Psoas muscle (tissue), 7 donors: ENCODE measurements at regions not wholly inside any gene's neighbourhood (a gene's known extent, or its start where the extent isn't known, plus 50 kb on each side); places are given as distances from the start of the nearest gene placed in this dataset.

ENCODE experiments used
- ATAC-seq, 4 donors: fragments of 200-7000 bp; cut with Tn5 transposase; one replicate each; pipeline ENCODE4 v1.9.1; 2020; ENCODE audit warnings: moderate library complexity in 3 of 4, mild to moderate bottlenecking in 2 of 4
- DNase-seq, 2 donors: peaks; one replicate each; pipeline ENCODE4 v3.0.0-alpha.2; 2020
- H3K27ac ChIP-seq: fragments of 200-600 bp; one replicate; pipeline ENCODE4 v1.8.0; 2022
- H3K27me3 ChIP-seq, 3 donors: fragments of 200-600 bp in 1 of 3; one replicate each; pipeline versions ENCODE4 v1.6.1 to v1.8.0; 2013 to 2022; ENCODE audit warnings: low read length in 2 of 3, mild to moderate bottlenecking in 2 of 3, moderate library complexity in 1 of 3; ENCODE audit not compliant: insufficient read depth in 3 of 3
- H3K36me3 ChIP-seq, 2 donors: fragments of 200-600 bp in 1 of 2; one replicate each; pipeline versions ENCODE4 v1.6.1 to v1.8.0; 2013 to 2022; ENCODE audit warnings: low read depth in 1 of 2, mild to moderate bottlenecking in 1 of 2, moderate library complexity in 1 of 2; ENCODE audit not compliant: insufficient read depth in 1 of 2
- H3K4me1 ChIP-seq: fragments of 200-600 bp; one replicate; pipeline ENCODE4 v1.8.0; 2022
- H3K4me3 ChIP-seq: fragments of 200-600 bp; one replicate; pipeline ENCODE4 v1.8.0; 2022; ENCODE audit warnings: mild to moderate bottlenecking
- H3K9me3 ChIP-seq: fragments of 200-600 bp; one replicate; pipeline ENCODE4 v1.8.0; 2022
- CTCF ChIP-seq: fragments of 200-600 bp; IDR thresholded peaks from one replicate; pipeline ENCODE4 v1.8.0; 2022; ENCODE audit warnings: antibody characterized with exemption
- WGBS, 3 donors: extraction: QIAGEN DNeasy Blood & Tissue Kit; methylation state at CpG; one replicate each; pipeline versions ENCODE4 v1.1.6 to v1.1.7; 2013; 5-methylcytosine and 5-hydroxymethylcytosine counted together
- intact Hi-C, 2 donors: fragments of 100-400 bp; cut with DNase I; formaldehyde crosslinking; loops; one replicate each; pipeline versions ENCODE4 v1.11.0 to v1.14.2; 2022
- donor health status: healthy with polysubstance abuse.
- donor health status: DM: no; HTN: no; CAD: no; lungs with moderate emphysema.
- donor health status: Bipolar disorder and iron deficiency.
- donor health status: healthy.
- donor health status: DM: yes; HTN: yes; CAD: no.
- donor health status: DM: no; HTN: no; CAD: no.
- donor health status: DM: yes; HTN: yes; CAD: no.

- H3K4me1 ChIP-seq: no peaks in the 10 kb centered on the region
- no peak for TF ChIP-seq CTCF
- H3K27me3 ChIP-seq: peaks cover 0 to 7% (median 0%) of the 10 kb centered on the region in 3 donors
- no peaks in the 10 kb centered on the region for H3K36me3 ChIP-seq
- H3K27ac ChIP-seq: peak overlapping the region; percentile 71
- peak in 3 of 4 donors; percentile 72 to 73 (median 72) for ATAC-seq
- 31 to 51% (median 32%) methylated on average over 10 of the region's 10 CpGs for WGBS, 3 donors
- intact Hi-C loops: no loop called here
- H3K4me3 ChIP-seq: no peak overlapping the region
- DNase-seq: peak; percentile 61 to 85
- H3K9me3 ChIP-seq: no peaks in the 10 kb centered on the region
Observed at GRCh38 chr5:172503925-172504700, 49.8 kb upstream of the SH3PXD2B start.
